ENCODE measurements at regions not wholly inside any gene's neighbourhood (a gene's known extent, or its start where the extent isn't known, plus 50 kb on each side); places are given as distances from the start of the nearest gene placed in this dataset.

DNA sequence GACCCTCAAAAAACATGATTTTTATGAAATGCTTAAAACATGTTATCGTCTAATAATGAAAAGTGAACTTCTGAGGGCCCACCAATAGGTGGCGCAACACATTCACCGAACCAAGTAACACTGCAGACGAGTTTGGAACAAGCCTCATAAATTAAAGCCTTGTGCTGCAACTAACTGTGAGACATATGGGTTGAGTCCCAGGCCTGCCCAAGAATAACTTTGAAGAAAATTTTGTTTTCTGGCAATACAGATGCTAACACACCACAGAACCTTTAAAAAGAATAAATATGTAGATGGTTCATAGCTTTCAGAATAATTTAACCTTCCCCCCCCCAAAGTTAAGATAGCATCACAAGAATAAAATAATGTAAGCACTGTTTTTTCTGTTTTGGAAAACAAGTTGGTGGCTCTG is 285.9 kb downstream of the RNF144A start:
- no peak overlapping the region for H4K12ac ChIP-seq (ENCODE audit: low read depth, low read length)

DNA sequence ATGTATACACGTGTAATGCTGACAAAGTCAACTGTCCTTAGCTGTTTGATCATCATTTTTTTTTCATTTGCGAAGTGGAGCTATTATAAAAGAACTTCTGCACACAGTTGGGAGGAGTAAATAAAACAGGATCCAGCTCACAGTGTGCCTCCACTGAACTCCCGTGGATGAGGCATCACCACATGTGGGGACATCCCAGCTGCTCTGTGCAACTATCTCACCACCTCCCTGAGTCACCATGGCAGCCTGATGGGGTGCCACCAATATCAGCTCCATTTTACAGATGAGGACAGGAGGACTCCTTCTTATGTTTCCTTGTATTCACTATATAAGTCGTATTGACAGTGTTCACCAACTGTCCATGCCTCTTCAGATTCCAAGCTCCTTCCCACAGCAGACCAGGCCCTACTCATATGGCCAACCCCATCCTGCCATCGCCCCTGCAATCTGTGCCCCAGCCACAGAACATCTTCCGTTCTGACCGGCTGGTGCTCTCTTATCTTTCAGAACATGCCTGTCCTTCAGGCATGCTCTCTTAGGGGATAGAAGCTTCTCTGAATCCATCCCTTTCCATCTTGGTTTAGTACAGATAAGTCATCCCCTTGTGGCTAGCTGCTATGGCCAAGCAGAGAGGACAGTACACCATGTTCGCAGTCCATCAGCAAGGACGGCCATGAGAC is 288.1 kb downstream of the RNF144A start:
- Histone ChIP-seq H3K79me1 (ENCODE audit: low read length) (no peaks in the 10 kb centered on the region), H3K79me2 (ENCODE audit: control insufficient read depth, insufficient read depth, low read length, poor library complexity) (no peaks in the 10 kb centered on the region), H4K12ac (ENCODE audit: low read depth, low read length) (no peak overlapping the region), H3K27me3 (ENCODE audit: insufficient read depth, low read length) (no peaks in the 10 kb centered on the region), H3K18ac (ENCODE audit: low read length) (no peak overlapping the region), H3K27ac (ENCODE audit: low read depth, low read length) (no peak overlapping the region), H3K4me3 (ENCODE audit: low read depth, low read length) (no peak overlapping the region), H2BK120ac (ENCODE audit: insufficient read depth, low read length, poor library complexity) (no peak overlapping the region), H3K4me1 (ENCODE audit: control insufficient read depth in 1 of 2, insufficient read depth in 2 of 2, low read length in 2 of 2) (no peaks in the 10 kb centered on the region), H2AFZ (ENCODE audit: insufficient read depth, low read length, poor library complexity) (no peak overlapping the region), H2BK5ac (ENCODE audit: low read depth, low read length, poor library complexity) (no peak overlapping the region), H3K4me2 (ENCODE audit: low read length) (no peak overlapping the region), H3K23ac (ENCODE audit: low read length) (no peak overlapping the region), H3K14ac (ENCODE audit: low read length) (no peak overlapping the region), H3K9ac (ENCODE audit: low read length) (no peak overlapping the region), H3K36me3 (ENCODE audit: control insufficient read depth in 1 of 2, insufficient read depth in 2 of 2, low read length in 2 of 2) (no peaks in the 10 kb centered on the region), H4K8ac (ENCODE audit: low read depth, low read length) (no peak overlapping the region), H3K4ac (ENCODE audit: low read depth, low read length) (no peak overlapping the region), H4K91ac (ENCODE audit: low read depth, low read length) (no peak overlapping the region), H3K9me3 (ENCODE audit: insufficient read depth, low read depth, low read length) (no peaks in the 10 kb centered on the region), H2BK12ac (ENCODE audit: low read length) (no peak overlapping the region), H2AK5ac (ENCODE audit: low read length) (no peak overlapping the region)
- WGBS (ENCODE audit: extremely low coverage, insufficient coverage, insufficient read length) = no CpG with 5 or more reads among the region's 9 CpGs
- DNase-seq = no peak

More for the DNA sequence above, 285.9 kb downstream of the RNF144A start:
- Histone ChIP-seq H4K91ac (ENCODE audit: low read depth, low read length) (no peak overlapping the region), H3K14ac (ENCODE audit: low read length) (no peak overlapping the region), H3K23ac (ENCODE audit: low read length) (no peak overlapping the region), H3K79me2 (ENCODE audit: control insufficient read depth, insufficient read depth, low read length, poor library complexity) (no peaks in the 10 kb centered on the region), H2AK5ac (ENCODE audit: low read length) (no peak overlapping the region), H2BK12ac (ENCODE audit: low read length) (no peak overlapping the region), H2BK120ac (ENCODE audit: insufficient read depth, low read length, poor library complexity) (no peak overlapping the region), H3K4ac (ENCODE audit: low read depth, low read length) (no peak overlapping the region), H3K9ac (ENCODE audit: low read length) (no peak overlapping the region), H4K8ac (ENCODE audit: low read depth, low read length) (no peak overlapping the region), H3K4me3 (ENCODE audit: low read depth, low read length) (no peak overlapping the region), H3K79me1 (ENCODE audit: low read length) (no peaks in the 10 kb centered on the region), H3K4me1 (ENCODE audit: control insufficient read depth in 1 of 2, insufficient read depth in 2 of 2, low read length in 2 of 2) (no peaks in the 10 kb centered on the region), H3K27me3 (ENCODE audit: insufficient read depth, low read length) (no peaks in the 10 kb centered on the region), H3K9me3 (ENCODE audit: insufficient read depth, low read depth, low read length) (no peaks in the 10 kb centered on the region), H3K27ac (ENCODE audit: low read depth, low read length) (no peak overlapping the region), H2AFZ (ENCODE audit: insufficient read depth, low read length, poor library complexity) (no peak overlapping the region), H3K18ac (ENCODE audit: low read length) (no peak overlapping the region), H2BK5ac (ENCODE audit: low read depth, low read length, poor library complexity) (no peak overlapping the region), H3K4me2 (ENCODE audit: low read length) (no peak overlapping the region), H3K36me3 (ENCODE audit: control insufficient read depth in 1 of 2, insufficient read depth in 2 of 2, low read length in 2 of 2) (no peaks in the 10 kb centered on the region)
- DNase-seq = peak; percentile 25 to 73
- no CpG with 5 or more reads among the region's 4 CpGs for WGBS (ENCODE audit: extremely low coverage, insufficient coverage, insufficient read length)

DNA sequence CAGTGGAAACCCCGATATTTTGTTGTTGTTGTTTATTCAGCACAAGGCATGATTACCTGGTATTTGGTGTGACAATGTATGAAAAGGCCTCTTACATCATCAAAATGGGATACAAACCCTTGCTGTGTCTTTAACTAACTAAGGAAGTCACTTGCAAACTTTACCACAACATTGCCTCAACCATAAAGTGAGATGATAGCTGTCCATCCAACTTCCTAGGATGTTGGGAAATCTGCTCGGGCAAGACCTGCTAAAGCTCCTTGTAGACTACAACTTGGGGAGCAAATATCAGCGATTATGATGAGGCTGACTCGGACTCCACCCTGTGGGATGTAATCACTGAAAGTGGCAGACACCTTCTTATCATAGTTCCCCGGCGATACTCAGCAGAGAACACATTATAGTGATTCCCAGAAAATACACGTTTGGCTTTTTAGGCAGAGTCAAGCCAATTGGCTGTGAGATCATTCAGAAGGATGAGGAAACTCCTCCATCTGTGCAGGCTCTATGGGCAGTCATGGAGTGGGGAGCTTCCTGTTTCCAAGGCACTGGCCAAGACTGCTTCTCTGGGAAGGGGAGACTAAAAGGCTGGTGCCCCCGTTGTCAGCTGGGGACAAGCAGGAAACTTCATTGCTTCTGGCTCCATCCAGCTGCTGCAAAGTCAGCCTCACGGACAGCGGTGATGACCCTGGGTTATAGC is 289.0 kb downstream of the RNF144A start:
- H3K27ac ChIP-seq (ENCODE audit: low read depth, low read length) = no peak overlapping the region
- no peak overlapping the region for H3K23ac ChIP-seq (ENCODE audit: low read length)
- H2BK120ac ChIP-seq (ENCODE audit: insufficient read depth, low read length, poor library complexity) = no peak overlapping the region
- no peak overlapping the region for H3K9ac ChIP-seq (ENCODE audit: low read length)
- H3K4me3 ChIP-seq (ENCODE audit: low read depth, low read length) = no peak overlapping the region
- H2AK5ac ChIP-seq (ENCODE audit: low read length) = no peak overlapping the region
- H3K36me3 ChIP-seq (ENCODE audit: control insufficient read depth in 1 of 2, insufficient read depth in 2 of 2, low read length in 2 of 2) = no peaks in the 10 kb centered on the region
- H3K14ac ChIP-seq (ENCODE audit: low read length) = no peak overlapping the region
- no peak overlapping the region for H3K18ac ChIP-seq (ENCODE audit: low read length)
- no peak overlapping the region for H3K4ac ChIP-seq (ENCODE audit: low read depth, low read length)
- no peak overlapping the region for H2AFZ ChIP-seq (ENCODE audit: insufficient read depth, low read length, poor library complexity)
- H2BK5ac ChIP-seq (ENCODE audit: low read depth, low read length, poor library complexity) = no peak overlapping the region
- H3K79me1 ChIP-seq (ENCODE audit: low read length) = no peaks in the 10 kb centered on the region
- no peak overlapping the region for H4K91ac ChIP-seq (ENCODE audit: low read depth, low read length)
- no peaks in the 10 kb centered on the region for H3K79me2 ChIP-seq (ENCODE audit: control insufficient read depth, insufficient read depth, low read length, poor library complexity)
- no peak overlapping the region for H2BK12ac ChIP-seq (ENCODE audit: low read length)
- no peak for DNase-seq
- no CpG with 5 or more reads among the region's 10 CpGs for WGBS (ENCODE audit: extremely low coverage, insufficient coverage, insufficient read length)
- H3K27me3 ChIP-seq (ENCODE audit: insufficient read depth, low read length) = no peaks in the 10 kb centered on the region
- no peak overlapping the region for H3K4me2 ChIP-seq (ENCODE audit: low read length)
- H3K4me1 ChIP-seq (ENCODE audit: control insufficient read depth in 1 of 2, insufficient read depth in 2 of 2, low read length in 2 of 2) = no peaks in the 10 kb centered on the region
- H4K8ac ChIP-seq (ENCODE audit: low read depth, low read length) = no peak overlapping the region
- no peaks in the 10 kb centered on the region for H3K9me3 ChIP-seq (ENCODE audit: insufficient read depth, low read depth, low read length)
- H4K12ac ChIP-seq (ENCODE audit: low read depth, low read length) = no peak overlapping the region

DNA sequence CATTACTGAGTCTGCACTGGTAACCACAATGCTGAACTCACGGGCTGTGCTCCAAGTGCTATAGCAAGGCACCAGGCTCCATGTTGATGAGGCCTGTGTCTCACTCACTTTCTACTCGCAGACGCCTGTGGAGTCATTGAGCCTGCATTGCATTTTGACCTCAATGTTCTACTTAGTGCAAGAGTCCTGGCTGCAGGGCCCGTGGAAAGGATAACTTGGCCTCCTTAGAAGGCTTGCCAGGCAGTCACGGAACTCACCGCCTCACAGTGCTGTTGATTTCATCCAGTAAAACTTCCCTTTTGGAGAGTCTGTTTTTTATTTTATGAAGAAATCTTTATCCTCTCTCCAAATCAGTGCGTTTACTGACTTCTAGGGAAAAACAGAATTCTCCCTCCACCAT is 290.4 kb downstream of the RNF144A start:
- Histone ChIP-seq H2BK120ac (ENCODE audit: insufficient read depth, low read length, poor library complexity) (no peak overlapping the region), H4K91ac (ENCODE audit: low read depth, low read length) (no peak overlapping the region), H2AK5ac (ENCODE audit: low read length) (no peak overlapping the region), H2BK5ac (ENCODE audit: low read depth, low read length, poor library complexity) (no peak overlapping the region), H2BK12ac (ENCODE audit: low read length) (no peak overlapping the region), H3K79me1 (ENCODE audit: low read length) (no peaks in the 10 kb centered on the region), H3K18ac (ENCODE audit: low read length) (no peak overlapping the region), H3K27ac (ENCODE audit: low read depth, low read length) (no peak overlapping the region), H3K14ac (ENCODE audit: low read length) (no peak overlapping the region), H3K27me3 (ENCODE audit: insufficient read depth, low read length) (no peaks in the 10 kb centered on the region), H3K4me3 (ENCODE audit: low read depth, low read length) (no peak overlapping the region), H3K9me3 (ENCODE audit: insufficient read depth, low read depth, low read length) (no peaks in the 10 kb centered on the region), H2AFZ (ENCODE audit: insufficient read depth, low read length, poor library complexity) (no peak overlapping the region), H3K4me2 (ENCODE audit: low read length) (no peak overlapping the region), H3K4ac (ENCODE audit: low read depth, low read length) (no peak overlapping the region), H4K12ac (ENCODE audit: low read depth, low read length) (no peak overlapping the region), H3K79me2 (ENCODE audit: control insufficient read depth, insufficient read depth, low read length, poor library complexity) (no peaks in the 10 kb centered on the region), H3K4me1 (ENCODE audit: control insufficient read depth in 1 of 2, insufficient read depth in 2 of 2, low read length in 2 of 2) (no peaks in the 10 kb centered on the region), H4K8ac (ENCODE audit: low read depth, low read length) (no peak overlapping the region), H3K36me3 (ENCODE audit: control insufficient read depth in 1 of 2, insufficient read depth in 2 of 2, low read length in 2 of 2) (no peaks in the 10 kb centered on the region), H3K23ac (ENCODE audit: low read length) (no peak overlapping the region), H3K9ac (ENCODE audit: low read length) (no peak overlapping the region)
- DNase-seq = no peak
- no CpG with 5 or more reads among the region's 7 CpGs for WGBS (ENCODE audit: extremely low coverage, insufficient coverage, insufficient read length)

Data from trophoblast cell (in vitro differentiated cells and primary cell).